ENCODE measurements at regions not wholly inside any gene's neighbourhood (a gene's known extent, or its start where the extent isn't known, plus 50 kb on each side); places are given as distances from the start of the nearest gene placed in this dataset.

- H3K4me3 ChIP-seq (replicated peaks in 1 of 3; ENCODE audit: insufficient read depth in 1 of 3, low read depth in 2 of 3, low read length in 3 of 3): no peak overlapping the region
- no TSS peak for BruUV-seq (replicated peaks)
- DNase-seq (ENCODE audit: low spot score) (no peak), ATAC-seq (no peak), FAIRE-seq (no peak)
- POLR2A ChIA-PET: no interaction called here
- CTCF ChIA-PET (ENCODE audit: low intra/inter-chr PET ratio, low total read pairs): no interaction called here
- H3K36me3 ChIP-seq (replicated peaks in 1 of 2; ENCODE audit: control insufficient read depth in 1 of 2, insufficient read depth in 2 of 2, low read length in 2 of 2): no peaks in the 10 kb centered on the region
- WGBS (ENCODE audit: low lambda C conversion rate): 66% methylated on average over 2 of the region's 2 CpGs
- H3K4me2 ChIP-seq (ENCODE audit: low read depth, low read length): no peak overlapping the region
- no peak overlapping the region for H3K27ac ChIP-seq (ENCODE audit: extremely low read length, insufficient read depth, low read length)
- intact Hi-C loops (cut with micrococcal nuclease; ENCODE audit: unreplicated experiment): no loop called here
- no peak overlapping the region for H2AFZ ChIP-seq (ENCODE audit: low read length)
- no peaks in the 10 kb centered on the region for H3K27me3 ChIP-seq (ENCODE audit: control insufficient read depth in 1 of 2, insufficient read depth in 2 of 2, low read length in 2 of 2)
- no peaks in the 10 kb centered on the region for H3K9me3 ChIP-seq (ENCODE audit: low read length)
- H3K9ac ChIP-seq (ENCODE audit: insufficient read depth, low read depth, low read length): no peak overlapping the region
- no peaks in the 10 kb centered on the region for H4K20me1 ChIP-seq (ENCODE audit: insufficient read depth, low read length)
- in situ Hi-C loops (cut with HindIII; ENCODE audit: extremely low pct_ligation_motif_present, low pct_unique_long_range_greater_than_20kb): no loop called here
- TF ChIP-seq GPBP1L1 (CRISPR knock-in tag; IDR thresholded peaks at IDR 0.05): no peak
- TF ChIP-seq CEBPG (CRISPR knock-in tag; IDR thresholded peaks at IDR 0.05): no peak
- TF ChIP-seq ZNF788 (CRISPR knock-in tag; IDR thresholded peaks at IDR 0.05; ENCODE audit: borderline replicate concordance): no peak
- no peak for TF ChIP-seq ZNF251 (CRISPR knock-in tag; IDR thresholded peaks at IDR 0.05)
- TF ChIP-seq DNMT3B (CRISPR knock-in tag; conservative IDR thresholded peaks at IDR 0.05): no peak
- no peak for TF ChIP-seq NKX3-1 (CRISPR knock-in tag; IDR thresholded peaks at IDR 0.05)
- TF ChIP-seq ZNF24 (IDR thresholded peaks at IDR 0.05): no peak
- TF ChIP-seq ZNF879 (CRISPR knock-in tag; IDR thresholded peaks at IDR 0.05): no peak
- no peak for TF ChIP-seq TCF7L2 (IDR thresholded peaks at IDR 0.05; ENCODE audit: low read depth, low read length)
- TF ChIP-seq CBX2 (IDR thresholded peaks at IDR 0.05; ENCODE audit: low read depth, low read length): no peak
- TF ChIP-seq CBX2 (CRISPR knock-in tag; IDR thresholded peaks at IDR 0.05; ENCODE audit: low read depth): no peak
- TF ChIP-seq GATAD2A (CRISPR knock-in tag; IDR thresholded peaks at IDR 0.05): no peak
- TF ChIP-seq MEIS2 (CRISPR knock-in tag; IDR thresholded peaks at IDR 0.05): no peak
- TF ChIP-seq SYNCRIP (IDR thresholded peaks at IDR 0.05; ENCODE audit: insufficient read depth, low read depth, low read length): no peak
- no peak for TF ChIP-seq FOXC1 (CRISPR knock-in tag; IDR thresholded peaks at IDR 0.05; ENCODE audit: borderline replicate concordance)
- no peak for TF ChIP-seq ZNF138 (CRISPR knock-in tag; IDR thresholded peaks at IDR 0.05; ENCODE audit: low read depth)
- no peaks in the 10 kb centered on the region for H3K79me2 ChIP-seq (ENCODE audit: insufficient read depth, low read length)
- peaks cover 38% of the 10 kb centered on the region for H3K4me1 ChIP-seq (ENCODE audit: insufficient read depth, low read length)
Measured at GRCh38 chr12:107360482-107360881, 267.1 kb upstream of the CRY1 start.
